Colonic mucosa (tissue), 4 donors: ENCODE measurements at regions not wholly inside any gene's neighbourhood (a gene's known extent, or its start where the extent isn't known, plus 50 kb on each side); places are given as distances from the start of the nearest gene placed in this dataset.

Experiments
- DNase-seq: peaks from one replicate; pipeline ENCODE4 v3.0.0-alpha.2; 2020
- H3K27ac ChIP-seq: fragments of 200-600 bp; one replicate; pipeline ENCODE4 v1.8.0; 2021
- H3K27me3 ChIP-seq: fragments of 200-600 bp; one replicate; pipeline ENCODE4 v1.8.0; 2021
- H3K36me3 ChIP-seq: fragments of 200-600 bp; one replicate; pipeline ENCODE4 v1.8.0; 2021
- H3K4me1 ChIP-seq: fragments of 200-600 bp; one replicate; pipeline ENCODE4 v1.8.0; 2021; ENCODE audit warnings: mild to moderate bottlenecking
- H3K4me3 ChIP-seq: fragments of 200-600 bp; one replicate; pipeline ENCODE4 v1.8.0; 2021
- H3K9ac ChIP-seq, 2 donors: one replicate each; pipeline ENCODE4 v1.7.0; 2013; ENCODE audit warnings: control low read depth in 2 of 2, low read depth in 2 of 2, low read length in 2 of 2
- H3K9me3 ChIP-seq: fragments of 200-600 bp; one replicate; pipeline ENCODE4 v1.8.0; 2021
- CTCF ChIP-seq: fragments of 200-600 bp; IDR thresholded peaks from one replicate; pipeline ENCODE4 v1.8.0; 2022; ENCODE audit warnings: antibody characterized with exemption, mild to moderate bottlenecking
- intact Hi-C: fragments of 100-400 bp; cut with DNase I; formaldehyde crosslinking; loops from one replicate; pipeline ENCODE4 v1.14.1; 2022
- donor health status: healthy.
- donor health status: DM: no; HTN: no; CAD: no.
- donor health status: DM: no; HTN: no; CAD: no.

GRCh38 chr9:84500826-84501225, 160.3 kb upstream of the SLC28A3 start:
- Histone ChIP-seq H3K27ac (no peak overlapping the region), H3K9ac (no peak overlapping the region), H3K36me3 (no peaks in the 10 kb centered on the region), H3K4me1 (no peaks in the 10 kb centered on the region), H3K27me3 (no peaks in the 10 kb centered on the region), H3K9me3 (no peaks in the 10 kb centered on the region), H3K4me3 (no peak overlapping the region)
- no peak for TF ChIP-seq CTCF
- intact Hi-C loops: no loop called here
- no peak for DNase-seq

GRCh38 chr9:84501587-84501986, 161.0 kb upstream of the SLC28A3 start:
- Histone ChIP-seq H3K9me3 (no peaks in the 10 kb centered on the region), H3K4me1 (no peaks in the 10 kb centered on the region), H3K27ac (no peak overlapping the region), H3K36me3 (no peaks in the 10 kb centered on the region), H3K4me3 (no peak overlapping the region), H3K27me3 (no peaks in the 10 kb centered on the region), H3K9ac (no peak overlapping the region)
- DNase-seq: no peak
- intact Hi-C loops: no loop called here
- TF ChIP-seq CTCF: no peak

- Histone ChIP-seq H3K27me3 (no peaks in the 10 kb centered on the region), H3K36me3 (no peaks in the 10 kb centered on the region), H3K4me1 (no peaks in the 10 kb centered on the region), H3K27ac (no peak overlapping the region), H3K9ac (no peak overlapping the region), H3K4me3 (no peak overlapping the region), H3K9me3 (no peaks in the 10 kb centered on the region)
- no peak for TF ChIP-seq CTCF
- DNase-seq: no peak
- intact Hi-C loops: no loop called here
These were observed 161.5 kb upstream of the SLC28A3 start for GRCh38 chr9:84502066-84502465.

- Histone ChIP-seq H3K9me3 (no peaks in the 10 kb centered on the region), H3K4me3 (no peak overlapping the region), H3K27ac (no peak overlapping the region), H3K36me3 (no peaks in the 10 kb centered on the region), H3K9ac (no peak overlapping the region), H3K4me1 (no peaks in the 10 kb centered on the region), H3K27me3 (no peaks in the 10 kb centered on the region)
- no peak for TF ChIP-seq CTCF
- intact Hi-C loops: no loop called here
- DNase-seq: no peak
These were observed 163.8 kb upstream of the SLC28A3 start for GRCh38 chr9:84504360-84504759.

- no peaks in the 10 kb centered on the region for H3K27me3 ChIP-seq
- no peak overlapping the region for H3K4me3 ChIP-seq
- H3K4me1 ChIP-seq: no peaks in the 10 kb centered on the region
- H3K9ac ChIP-seq: no peak overlapping the region
- no peak overlapping the region for H3K27ac ChIP-seq
- TF ChIP-seq CTCF: no peak
- no peaks in the 10 kb centered on the region for H3K36me3 ChIP-seq
- intact Hi-C loops: no loop called here
- no peaks in the 10 kb centered on the region for H3K9me3 ChIP-seq
- DNase-seq: no peak
These were observed 157.9 kb upstream of the NTRK2 start for GRCh38 chr9:84511651-84512050.

- TF ChIP-seq CTCF: no peak
These were observed 157.0 kb upstream of the NTRK2 start for GRCh38 chr9:84512493-84512892.

More at GRCh38 chr9:84512493-84512892, 157.0 kb upstream of the NTRK2 start:
- H3K27ac ChIP-seq: no peak overlapping the region
- DNase-seq: no peak
- no peak overlapping the region for H3K9ac ChIP-seq
- H3K4me3 ChIP-seq: no peak overlapping the region
- intact Hi-C loops: no loop called here
- H3K9me3 ChIP-seq: no peaks in the 10 kb centered on the region
- no peaks in the 10 kb centered on the region for H3K27me3 ChIP-seq
- H3K36me3 ChIP-seq: no peaks in the 10 kb centered on the region
- no peaks in the 10 kb centered on the region for H3K4me1 ChIP-seq
